HG02763 (cell line): ENCODE measurements at regions not wholly inside any gene's neighbourhood (a gene's known extent, or its start where the extent isn't known, plus 50 kb on each side); places are given as distances from the start of the nearest gene placed in this dataset.

Experiments
- ATAC-seq: cut with Tn5 transposase; IDR thresholded peaks from one replicate; pipeline ENCODE4 v1.9.1; 2021; ENCODE audit warnings: mild to moderate bottlenecking, moderate library complexity; ENCODE audit not compliant: unreplicated experiment

GRCh38 chr4:153939570-153939969 is 150.7 kb upstream of the SFRP2 start:
- ATAC-seq = no peak

- ATAC-seq = no peak
These were observed 150.1 kb upstream of the SFRP2 start for GRCh38 chr4:153938994-153939393.

- no peak for ATAC-seq
These were observed 148.4 kb upstream of the SFRP2 start for GRCh38 chr4:153937289-153937688.

GRCh38 chr4:153936121-153936520 is 147.2 kb upstream of the SFRP2 start:
- no peak for ATAC-seq

GRCh38 chr4:153934688-153935017 is 145.8 kb upstream of the SFRP2 start:
- no peak for ATAC-seq

GRCh38 chr4:153933915-153934687 is 145.2 kb upstream of the SFRP2 start:
- ATAC-seq = no peak

GRCh38 chr4:153931804-153932203 is 142.9 kb upstream of the SFRP2 start:
- ATAC-seq = no peak

GRCh38 chr4:153929675-153930074 is 140.8 kb upstream of the SFRP2 start:
- ATAC-seq = no peak

- ATAC-seq = no peak
These were observed 138.6 kb upstream of the SFRP2 start for GRCh38 chr4:153927451-153927850.

- ATAC-seq = no peak
These were observed 133.3 kb upstream of the SFRP2 start for GRCh38 chr4:153922148-153922547.

GRCh38 chr4:153919667-153920066 is 130.8 kb upstream of the SFRP2 start:
- no peak for ATAC-seq

- ATAC-seq = peak; percentile 97
These were observed 127.4 kb upstream of the SFRP2 start for GRCh38 chr4:153916273-153916755.

GRCh38 chr4:153912301-153912700 is 123.4 kb upstream of the SFRP2 start:
- no peak for ATAC-seq

GRCh38 chr4:153909672-153910071 is 120.8 kb upstream of the SFRP2 start:
- no peak for ATAC-seq

- no peak for ATAC-seq
These were observed 117.3 kb upstream of the SFRP2 start for GRCh38 chr4:153906231-153906630.

GRCh38 chr4:153905231-153905630 is 116.3 kb upstream of the SFRP2 start:
- ATAC-seq = no peak

- no peak for ATAC-seq
These were observed 115.1 kb upstream of the SFRP2 start for GRCh38 chr4:153904011-153904410.

- no peak for ATAC-seq
These were observed 112.3 kb upstream of the SFRP2 start for GRCh38 chr4:153901220-153901619.

- no peak for ATAC-seq
These were observed 111.5 kb upstream of the SFRP2 start for GRCh38 chr4:153900426-153900825.

GRCh38 chr4:153890761-153891160 is 101.9 kb upstream of the SFRP2 start:
- no peak for ATAC-seq

- no peak for ATAC-seq
These were observed 98.3 kb upstream of the SFRP2 start for GRCh38 chr4:153887217-153887616.

GRCh38 chr4:153884325-153884724 is 95.4 kb upstream of the SFRP2 start:
- ATAC-seq = no peak

GRCh38 chr4:153880983-153881382 is 92.1 kb upstream of the SFRP2 start:
- ATAC-seq = no peak
